ENCODE measurements at regions not wholly inside any gene's neighbourhood (a gene's known extent, or its start where the extent isn't known, plus 50 kb on each side); places are given as distances from the start of the nearest gene placed in this dataset.

- TF ChIP-seq RFX5 (IDR thresholded peaks at IDR 0.05; ENCODE audit: borderline replicate concordance, low read depth, low read length) (no peak), HDAC6 (IDR thresholded peaks at IDR 0.05; ENCODE audit: low read depth, low read length) (no peak)
Measured at GRCh38 chr1:173113015-173113741, 62.4 kb upstream of the TNFSF18 start (continued).

Data from H1 (cell line).